ENCODE measurements at regions not wholly inside any gene's neighbourhood (a gene's known extent, or its start where the extent isn't known, plus 50 kb on each side); places are given as distances from the start of the nearest gene placed in this dataset.
"Not testable (repeated sequence)": the region's sequence is repeated elsewhere in the genome, so short reads cannot be mapped to it uniquely, and the experiment has no call there.

DNA sequence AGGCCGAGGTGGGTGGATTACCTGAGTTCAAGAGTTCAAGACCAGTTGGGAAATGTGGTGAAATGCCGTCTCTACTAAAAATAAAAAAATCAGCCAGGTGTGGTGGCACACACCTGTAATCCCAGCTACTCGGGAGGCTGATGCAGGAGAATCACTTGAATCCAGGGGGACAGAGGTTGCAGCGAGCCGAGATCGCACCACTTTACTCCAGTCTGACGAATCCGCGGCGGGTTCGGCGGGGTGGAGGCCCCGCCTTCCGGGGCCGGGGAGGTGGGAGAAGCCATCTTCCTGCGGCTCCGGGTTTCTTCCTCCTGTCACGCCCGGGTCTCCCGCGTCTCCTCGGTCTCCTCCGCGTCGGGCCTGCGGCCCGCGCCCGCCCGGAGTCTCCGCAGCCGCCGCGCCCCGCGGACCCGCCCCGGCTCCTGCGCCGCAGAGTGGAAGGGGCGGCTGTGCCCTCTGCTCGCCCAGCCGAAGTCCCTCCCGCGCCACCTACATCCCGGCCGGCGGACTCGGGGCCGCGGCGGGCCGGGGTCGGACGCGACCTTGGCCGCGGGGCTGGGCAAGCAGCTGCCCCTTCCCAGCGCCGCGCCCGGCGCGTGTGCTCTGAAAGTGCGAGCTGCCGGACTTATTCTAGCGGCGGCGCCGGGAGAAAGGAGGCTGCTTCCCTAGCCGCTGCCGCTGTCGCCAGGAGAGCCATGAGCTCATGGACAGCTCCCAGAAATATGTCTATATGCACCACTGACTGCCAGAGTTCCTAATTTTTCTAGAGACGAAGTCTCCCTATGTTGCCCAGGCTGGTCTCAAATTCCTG lies 97.2 kb downstream of the LAT start:
- H2AFZ ChIP-seq (replicated peaks; ENCODE audit: low read length, poor library complexity); H4K5ac ChIP-seq (ENCODE audit: low read depth, low read length); POLR2A ChIA-PET (ENCODE audit: unreplicated experiment); H3K56ac ChIP-seq (ENCODE audit: extremely low read depth, insufficient read depth, low read length); H4K20me1 ChIP-seq (ENCODE audit: insufficient read depth, low read length); H3K14ac ChIP-seq (replicated peaks; ENCODE audit: low read depth, low read length); H3K4me1 ChIP-seq (ENCODE audit: control insufficient read depth, insufficient read depth, low read length); dilution Hi-C loops (cut with HindIII; ENCODE audit: low sequenced_read_pairs, unreplicated experiment); H2AK9ac ChIP-seq (replicated peaks; ENCODE audit: low read depth, low read length, poor library complexity); H3K79me1 ChIP-seq (ENCODE audit: low read depth in 1 of 2, low read length in 2 of 2); H4K91ac ChIP-seq (ENCODE audit: insufficient read depth, low read depth, low read length); H2BK20ac ChIP-seq (ENCODE audit: low read depth, low read length); H3K4ac ChIP-seq (ENCODE audit: low read depth, low read length); H4K8ac ChIP-seq (ENCODE audit: low read depth in 2 of 2, low read length in 2 of 2); H3K9me1 ChIP-seq (ENCODE audit: insufficient read depth, low read length); CTCF ChIA-PET; BruUV-seq (replicated peaks); H2BK120ac ChIP-seq (ENCODE audit: low read depth, low read length); H2BK15ac ChIP-seq (ENCODE audit: low read depth, low read length); H3K36me3 ChIP-seq (ENCODE audit: control insufficient read depth, insufficient read depth, low read length); H3K9me3 ChIP-seq (ENCODE audit: control insufficient read depth, insufficient read depth, low read length); in situ Hi-C loops (cut with MboI; ENCODE audit: low sequenced_read_pairs); H2AK5ac ChIP-seq (ENCODE audit: low read depth, low read length); H3K9ac ChIP-seq (ENCODE audit: low read depth, low read length); H3K27me3 ChIP-seq (ENCODE audit: control insufficient read depth, insufficient read depth, low read length); H3K23ac ChIP-seq (ENCODE audit: low read depth, low read length); H3K18ac ChIP-seq (ENCODE audit: low read depth, low read length); H2BK5ac ChIP-seq (ENCODE audit: low read depth, low read length, poor library complexity, severe bottlenecking); H3K27ac ChIP-seq (ENCODE audit: insufficient read depth, low read length): not testable (repeated sequence)
- peak overlapping the region; percentile 43 for H3K4me3 ChIP-seq (ENCODE audit: insufficient read depth, low read depth, low read length)
- DNase-seq (peak; percentile 6), ATAC-seq (ENCODE audit: low read depth) (peak; percentile 93)
- peak overlapping the region; percentile 78 for H3K4me2 ChIP-seq (ENCODE audit: low read depth, low read length)
- intact Hi-C loops (cut with micrococcal nuclease), result loop anchor here (10.0 kb wide), 1 partner anchor 57 kb away; no protein-coding TSS in a partner anchor
- no CpG with 5 or more reads among the region's 74 CpGs for WGBS, 2 experiments (ENCODE audit: extremely low coverage in 2 of 2, insufficient read length in 1 of 2)

DNA sequence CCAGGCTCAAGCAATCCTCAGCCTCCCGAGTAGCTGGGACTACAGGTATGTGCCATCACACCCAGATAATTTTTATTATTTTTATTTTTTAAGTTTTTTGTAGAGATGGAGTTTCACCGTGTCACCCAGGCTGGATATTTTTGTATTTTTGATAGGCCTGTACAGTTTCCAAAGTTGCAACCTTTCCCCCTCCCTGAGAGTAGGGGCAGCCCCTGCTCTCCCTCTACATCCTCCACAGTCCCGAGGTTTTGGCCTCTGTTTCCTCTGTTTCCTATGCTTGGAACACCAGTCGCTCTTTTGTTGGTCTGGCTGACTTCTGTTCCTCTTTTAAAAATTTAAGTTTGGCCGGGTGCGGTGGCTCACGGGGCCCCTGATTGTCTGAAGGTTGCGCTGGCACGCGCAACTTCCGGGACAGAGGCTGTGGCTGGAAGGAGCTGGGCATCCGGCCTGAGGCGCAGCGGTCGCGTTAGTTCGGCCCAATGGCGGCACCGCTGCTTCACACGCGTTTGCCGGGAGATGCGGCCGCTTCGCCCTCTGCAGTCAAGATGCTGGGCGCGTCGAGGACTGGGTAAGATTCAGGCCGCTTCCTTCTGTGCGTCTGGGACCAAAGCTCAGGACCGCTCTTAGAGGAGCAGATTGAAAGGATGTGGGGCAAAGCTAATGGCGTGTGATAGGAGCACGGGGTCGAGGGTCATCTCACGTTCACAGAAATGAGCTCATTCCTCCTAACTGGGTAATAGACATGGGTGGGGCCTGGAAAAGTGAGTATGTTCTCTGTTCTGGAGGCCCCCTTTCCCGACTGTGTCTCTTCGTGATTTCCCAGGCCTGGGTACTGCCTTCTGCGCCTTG lies 89.9 kb downstream of the LAT start:
- H3K9me3 ChIP-seq (ENCODE audit: control insufficient read depth, insufficient read depth, low read length); H4K20me1 ChIP-seq (ENCODE audit: insufficient read depth, low read length); H3K36me3 ChIP-seq (ENCODE audit: control insufficient read depth, insufficient read depth, low read length); H3K27me3 ChIP-seq (ENCODE audit: control insufficient read depth, insufficient read depth, low read length); BruUV-seq (replicated peaks); H2BK20ac ChIP-seq (ENCODE audit: low read depth, low read length); H2AK9ac ChIP-seq (replicated peaks; ENCODE audit: low read depth, low read length, poor library complexity); in situ Hi-C loops (cut with MboI; ENCODE audit: low sequenced_read_pairs); H3K4me1 ChIP-seq (ENCODE audit: control insufficient read depth, insufficient read depth, low read length); H3K79me1 ChIP-seq (ENCODE audit: low read depth in 1 of 2, low read length in 2 of 2); POLR2A ChIA-PET (ENCODE audit: unreplicated experiment); H3K56ac ChIP-seq (ENCODE audit: extremely low read depth, insufficient read depth, low read length); H3K9me1 ChIP-seq (ENCODE audit: insufficient read depth, low read length); dilution Hi-C loops (cut with HindIII; ENCODE audit: low sequenced_read_pairs, unreplicated experiment): not testable (repeated sequence)
- Histone ChIP-seq H3K14ac (replicated peaks; ENCODE audit: low read depth, low read length) (peak overlapping the region; percentile 28), H3K4me3 (ENCODE audit: insufficient read depth, low read depth, low read length) (peak overlapping the region; percentile 56), H2AFZ (replicated peaks; ENCODE audit: low read length, poor library complexity) (peak overlapping the region; percentile 93), H3K4me2 (ENCODE audit: low read depth, low read length) (peak overlapping the region; percentile 86), H2AK5ac (ENCODE audit: low read depth, low read length) (peak overlapping the region; percentile 5; the same call in 1 of the 2 replicates), H3K27ac (ENCODE audit: insufficient read depth, low read length) (peak overlapping the region; percentile 73), H4K8ac (ENCODE audit: low read depth in 2 of 2, low read length in 2 of 2) (peak overlapping the region; percentile 73 to 87), H4K91ac (ENCODE audit: insufficient read depth, low read depth, low read length) (peak overlapping the region; percentile 74), H2BK5ac (ENCODE audit: low read depth, low read length, poor library complexity, severe bottlenecking) (peak overlapping the region; percentile 32), H3K23ac (ENCODE audit: low read depth, low read length) (peak overlapping the region; percentile 30; the same call in 1 of the 2 replicates), H4K5ac (ENCODE audit: low read depth, low read length) (peak overlapping the region; percentile 98), H3K9ac (ENCODE audit: low read depth, low read length) (peak overlapping the region; percentile 69), H2BK15ac (ENCODE audit: low read depth, low read length) (peak overlapping the region; percentile 23; the same call in 1 of the 3 replicates), H3K4ac (ENCODE audit: low read depth, low read length) (peak overlapping the region; percentile 71), H2BK120ac (ENCODE audit: low read depth, low read length) (peak overlapping the region; percentile 56), H3K18ac (ENCODE audit: low read depth, low read length) (peak overlapping the region; percentile 90)
- 20% methylated on average over 4 of the region's 38 CpGs; no CpG with 5 or more reads in 1 of the 2 experiments for WGBS, 2 experiments (ENCODE audit: extremely low coverage in 2 of 2, insufficient read length in 1 of 2)
- DNase-seq, result peak; percentile 48
- peak; percentile 90 for ATAC-seq (ENCODE audit: low read depth)
- CTCF ChIA-PET, result interaction anchor here (0.6 kb wide), 1 partner anchor 86 kb away, joined by 3 read pairs; no protein-coding TSS in a partner anchor
- intact Hi-C loops (cut with micrococcal nuclease), result loop anchor here (5.0 kb wide), 1 partner anchor 102 kb away; the partner anchor contains the start of gene SPNS1

All from IMR-90 (cell line).